CD14-positive monocyte (primary cell): ENCODE measurements at regions not wholly inside any gene's neighbourhood (a gene's known extent, or its start where the extent isn't known, plus 50 kb on each side); places are given as distances from the start of the nearest gene placed in this dataset.

Source experiments
- DNase-seq, 3 donors: peaks; one replicate each; pipeline ENCODE4 v3.0.0-alpha.2; 2011 to 2022
- H2AFZ ChIP-seq: 2 replicates; pipeline ENCODE4 v1.6.0; 2012; ENCODE audit warnings: mild to moderate bottlenecking, low read depth, low read length, inconsistent platforms; ENCODE audit not compliant: insufficient read depth, poor library complexity, severe bottlenecking
- H3K27ac ChIP-seq, 2 donors: 1 replicate in 1 of 2; 2 replicates in 1 of 2; pipeline ENCODE4 v1.5.1; 2012 to 2013; ENCODE audit warnings: low read length in 2 of 2, control low read depth in 1 of 2, inconsistent platforms in 1 of 2, low read depth in 1 of 2, mild to moderate bottlenecking in 1 of 2
- H3K27me3 ChIP-seq, 2 donors: one replicate each; pipeline versions ENCODE4 v1.6.0 to v1.6.1; 2011 to 2013; ENCODE audit warnings: low read length in 2 of 2; ENCODE audit not compliant: control insufficient read depth in 2 of 2, insufficient read depth in 2 of 2
- H3K36me3 ChIP-seq, 2 donors: replicated peaks in 1 of 2; 1 replicate in 1 of 2; 2 replicates in 1 of 2; pipeline versions ENCODE4 v1.5.1 to v1.6.1; 2012 to 2013; ENCODE audit warnings: low read length in 2 of 2, control low read depth in 1 of 2, inconsistent platforms in 1 of 2, mild to moderate bottlenecking in 1 of 2; ENCODE audit not compliant: insufficient read depth in 2 of 2, control insufficient read depth in 1 of 2
- H3K4me1 ChIP-seq, 2 donors: 1 replicate in 1 of 2; 2 replicates in 1 of 2; pipeline versions ENCODE4 v1.5.1 to v1.6.1; 2012 to 2013; ENCODE audit warnings: low read length in 2 of 2, control low read depth in 1 of 2, inconsistent platforms in 1 of 2, mild to moderate bottlenecking in 1 of 2, moderate library complexity in 1 of 2; ENCODE audit not compliant: insufficient read depth in 2 of 2, control insufficient read depth in 1 of 2
- H3K4me2 ChIP-seq: replicated peaks from 2 replicates; pipeline ENCODE3; 2012; ENCODE audit warnings: low read length, moderate library complexity, mild to moderate bottlenecking; ENCODE audit not compliant: poor library complexity, severe bottlenecking; ENCODE audit errors: extremely low read depth
- H3K4me3 ChIP-seq, 3 experiments: fragments of 200-600 bp in 1 of 3; sonication (generic) in 1 of 3; replicated peaks in 1 of 3; 1 replicate in 2 of 3; 2 replicates in 1 of 3; pipeline ENCODE4 v1.5.1; 2011 to 2013; ENCODE audit warnings: low read length in 3 of 3, mild to moderate bottlenecking in 3 of 3, control low read depth in 2 of 3, low read depth in 2 of 3, inconsistent platforms in 1 of 3, moderate library complexity in 1 of 3
- H3K79me2 ChIP-seq: 2 replicates; pipeline ENCODE4 v1.6.0; 2012; ENCODE audit warnings: mild to moderate bottlenecking, control low read depth, inconsistent platforms, low read length, moderate library complexity; ENCODE audit not compliant: insufficient read depth
- H3K9ac ChIP-seq: 2 replicates; pipeline ENCODE4 v1.6.0; 2017; ENCODE audit warnings: low read length, mild to moderate bottlenecking; ENCODE audit not compliant: insufficient read depth, poor library complexity, severe bottlenecking
- H3K9me3 ChIP-seq, 2 donors: replicated peaks in 1 of 2; 1 replicate in 1 of 2; 2 replicates in 1 of 2; pipeline versions ENCODE4 v1.5.1 to v1.6.1; 2012 to 2013; ENCODE audit warnings: low read length in 2 of 2, control low read depth in 1 of 2; ENCODE audit not compliant: control insufficient read depth in 1 of 2, insufficient read depth in 1 of 2
- H4K20me1 ChIP-seq: 2 replicates; pipeline ENCODE4 v1.6.0; 2012; ENCODE audit warnings: mild to moderate bottlenecking, low read length, control low read depth, moderate library complexity; ENCODE audit not compliant: insufficient read depth
- H3K27ac Mint-ChIP-seq, 7 donors: one replicate each; pipeline ENCODE4 v1.8.0; 2020; ENCODE audit warnings: mild to moderate bottlenecking in 7 of 7, mixed read lengths in 7 of 7, moderate library complexity in 6 of 7, inconsistent platforms in 2 of 7
- H3K27me3 Mint-ChIP-seq, 3 donors: one replicate each; pipeline ENCODE4 v1.8.0; 2021 to 2022; ENCODE audit warnings: low read depth in 3 of 3, mild to moderate bottlenecking in 3 of 3, mixed read lengths in 3 of 3, moderate library complexity in 3 of 3, inconsistent platforms in 1 of 3
- H3K36me3 Mint-ChIP-seq, 2 donors: one replicate each; pipeline ENCODE4 v1.8.0; 2020; ENCODE audit warnings: mixed read lengths in 2 of 2, inconsistent platforms in 1 of 2, mild to moderate bottlenecking in 1 of 2
- H3K4me1 Mint-ChIP-seq: one replicate; pipeline ENCODE4 v1.8.0; 2020; ENCODE audit warnings: mild to moderate bottlenecking, mixed read lengths
- H3K4me3 Mint-ChIP-seq, 2 donors: one replicate each; pipeline ENCODE4 v1.8.0; 2020; ENCODE audit warnings: mild to moderate bottlenecking in 2 of 2, mixed read lengths in 2 of 2, moderate library complexity in 1 of 2
- H3K9me3 Mint-ChIP-seq, 7 donors: one replicate each; pipeline ENCODE4 v1.8.0; 2020 to 2022; ENCODE audit warnings: mixed read lengths in 7 of 7, mild to moderate bottlenecking in 6 of 7, moderate library complexity in 6 of 7, inconsistent platforms in 2 of 7
- WGBS: methylation state at CpG from one replicate; pipeline ENCODE4 v1.1.5; 2013; ENCODE audit warnings: missing lambda C conversion rate; ENCODE audit not compliant: insufficient coverage; 5-methylcytosine and 5-hydroxymethylcytosine counted together
- intact Hi-C, 2 donors: fragments of 100-400 bp; cut with micrococcal nuclease; formaldehyde crosslinking; loops; one replicate each; pipeline versions ENCODE4 v1.15.0 to v1.15.1; 2023
- TF ChIP-seq, protein P1 (sequence below): fragments of 200-600 bp; IDR thresholded peaks from one replicate; pipeline ENCODE4 v1.8.0; 2022; ENCODE audit warnings: antibody characterized with exemption, mild to moderate bottlenecking

DNA sequence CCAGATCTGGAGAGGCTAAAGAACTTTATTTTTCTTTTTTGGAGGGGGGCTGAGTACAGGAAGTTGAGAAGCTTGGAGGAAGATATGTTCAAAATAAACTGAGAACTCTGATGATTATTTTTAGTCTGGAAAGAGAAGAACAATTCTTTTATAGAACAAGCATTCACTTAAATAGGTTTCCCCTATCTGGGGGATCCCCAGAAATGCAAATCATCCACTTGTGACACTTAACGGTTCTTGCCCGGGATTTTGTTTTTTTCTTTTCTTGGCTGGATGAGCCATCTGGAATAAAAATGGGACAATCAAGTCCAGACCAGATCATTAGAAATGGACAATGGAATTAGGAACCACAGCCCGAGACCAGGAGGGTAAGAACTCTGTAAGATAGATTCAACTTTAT is 95.9 kb upstream of the EGR2 start:
- 50% methylated on average over 2 of the region's 3 CpGs for WGBS
- no peaks in the 10 kb centered on the region for H3K9me3 ChIP-seq
- intact Hi-C loops, result no loop called here
- no peaks in the 10 kb centered on the region for H3K79me2 ChIP-seq
- Mint-ChIP-seq H3K4me1 (peaks cover 10% of the 10 kb centered on the region), H3K9me3 (peaks cover 0 to 3% (median 1%) of the 10 kb centered on the region in 7 donors), H3K27me3 (peaks cover 3 to 6% (median 6%) of the 10 kb centered on the region in 3 donors), H3K36me3 (no peaks in the 10 kb centered on the region), H3K27ac (no peak overlapping the region), H3K4me3 (no peak overlapping the region)
- H3K36me3 ChIP-seq, result no peaks in the 10 kb centered on the region
- no peak overlapping the region for H3K27ac ChIP-seq
- peaks cover 0 to under 1% of the 10 kb centered on the region in 2 donors for H3K4me1 ChIP-seq
- H3K9ac ChIP-seq, result no peak overlapping the region
- TF ChIP-seq, protein P1, sequence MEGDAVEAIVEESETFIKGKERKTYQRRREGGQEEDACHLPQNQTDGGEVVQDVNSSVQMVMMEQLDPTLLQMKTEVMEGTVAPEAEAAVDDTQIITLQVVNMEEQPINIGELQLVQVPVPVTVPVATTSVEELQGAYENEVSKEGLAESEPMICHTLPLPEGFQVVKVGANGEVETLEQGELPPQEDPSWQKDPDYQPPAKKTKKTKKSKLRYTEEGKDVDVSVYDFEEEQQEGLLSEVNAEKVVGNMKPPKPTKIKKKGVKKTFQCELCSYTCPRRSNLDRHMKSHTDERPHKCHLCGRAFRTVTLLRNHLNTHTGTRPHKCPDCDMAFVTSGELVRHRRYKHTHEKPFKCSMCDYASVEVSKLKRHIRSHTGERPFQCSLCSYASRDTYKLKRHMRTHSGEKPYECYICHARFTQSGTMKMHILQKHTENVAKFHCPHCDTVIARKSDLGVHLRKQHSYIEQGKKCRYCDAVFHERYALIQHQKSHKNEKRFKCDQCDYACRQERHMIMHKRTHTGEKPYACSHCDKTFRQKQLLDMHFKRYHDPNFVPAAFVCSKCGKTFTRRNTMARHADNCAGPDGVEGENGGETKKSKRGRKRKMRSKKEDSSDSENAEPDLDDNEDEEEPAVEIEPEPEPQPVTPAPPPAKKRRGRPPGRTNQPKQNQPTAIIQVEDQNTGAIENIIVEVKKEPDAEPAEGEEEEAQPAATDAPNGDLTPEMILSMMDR, result no peak
- H3K4me2 ChIP-seq, result no peak overlapping the region
- H3K27me3 ChIP-seq, result no peaks in the 10 kb centered on the region
- H3K4me3 ChIP-seq, result no peak overlapping the region
- H4K20me1 ChIP-seq, result no peaks in the 10 kb centered on the region
- no peak for DNase-seq
- no peak overlapping the region for H2AFZ ChIP-seq

DNA sequence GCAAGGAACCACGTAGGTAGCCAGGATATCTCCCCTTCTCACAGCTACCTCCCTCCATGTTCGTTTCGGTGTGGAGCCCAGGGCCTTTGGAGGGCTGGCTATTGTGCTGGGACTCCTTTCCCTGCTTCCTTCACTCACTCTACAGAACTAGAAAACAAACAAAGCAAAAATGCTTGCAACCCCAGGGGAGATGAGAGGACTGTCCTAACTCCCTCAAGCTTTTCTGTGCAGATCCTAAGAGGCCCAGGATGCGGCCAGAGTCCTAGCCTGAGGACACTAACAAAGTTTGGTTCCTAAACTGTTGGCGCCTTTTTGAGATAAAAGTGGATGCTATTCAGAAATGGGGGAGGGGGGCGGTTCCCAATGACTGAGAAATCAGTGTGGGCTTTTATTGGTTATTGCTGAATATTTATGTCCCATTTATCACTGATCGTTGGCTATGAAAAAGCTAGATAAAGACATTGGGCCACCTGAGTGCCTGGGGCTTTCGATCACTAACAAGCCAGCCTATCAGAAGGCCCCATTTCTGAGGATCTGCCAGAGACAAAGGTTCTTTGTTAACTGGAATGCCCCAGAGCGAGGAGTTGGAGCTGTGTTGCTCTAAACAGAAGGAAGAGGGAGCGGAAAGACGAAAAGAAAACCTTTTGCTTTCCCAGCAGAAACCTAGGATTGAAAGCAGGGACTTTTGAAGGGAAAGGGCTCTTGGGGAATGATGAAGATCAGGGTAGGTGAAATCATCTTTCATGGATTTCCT is 95.2 kb upstream of the EGR2 start:
- Histone ChIP-seq H3K4me3 (no peak overlapping the region), H3K79me2 (no peaks in the 10 kb centered on the region)
- DNase-seq, result no peak

More for the DNA sequence above, 95.2 kb upstream of the EGR2 start:
- Histone ChIP-seq H2AFZ (no peak overlapping the region), H3K36me3 (no peaks in the 10 kb centered on the region), H3K9ac (no peak overlapping the region), H3K4me2 (no peak overlapping the region), H3K27ac (no peak overlapping the region), H3K9me3 (no peaks in the 10 kb centered on the region), H3K4me1 (no peaks in the 10 kb centered on the region), H3K27me3 (peaks cover 0 to under 1% of the 10 kb centered on the region in 2 donors), H4K20me1 (no peaks in the 10 kb centered on the region)
- intact Hi-C loops, result no loop called here
- Mint-ChIP-seq H3K4me1 (peaks cover 6% of the 10 kb centered on the region), H3K27me3 (peaks cover 3 to 8% (median 6%) of the 10 kb centered on the region in 3 donors), H3K9me3 (peaks cover 0 to 3% (median 1%) of the 10 kb centered on the region in 7 donors), H3K4me3 (no peak overlapping the region), H3K27ac (no peak overlapping the region), H3K36me3 (no peaks in the 10 kb centered on the region)
- TF ChIP-seq, protein P1, result no peak
- WGBS, result 98% methylated on average over 8 of the region's 11 CpGs
